OCI-LY1 (cell line): ENCODE measurements at regions not wholly inside any gene's neighbourhood (a gene's known extent, or its start where the extent isn't known, plus 50 kb on each side); places are given as distances from the start of the nearest gene placed in this dataset.

Experiments
- H2AFZ ChIP-seq: fragments of 200-600 bp; sonication (generic), shearing (Covaris generic); 2 replicates; pipeline ENCODE4 v1.6.0; 2014; ENCODE audit warnings: antibody characterized with exemption, mild to moderate bottlenecking, low read length
- H3F3A ChIP-seq: fragments of 200-600 bp; sonication (generic), shearing (Covaris generic); 2 replicates; pipeline ENCODE4 v1.6.0; 2014; ENCODE audit warnings: mild to moderate bottlenecking, antibody characterized with exemption, low read length, moderate library complexity; ENCODE audit not compliant: insufficient read depth
- H3K27ac ChIP-seq: fragments of 200-600 bp; sonication (generic); 2 replicates; pipeline ENCODE4 v1.5.1; 2014; ENCODE audit warnings: low read length, mixed run types, mild to moderate bottlenecking, low read depth; ENCODE audit not compliant: poor library complexity, severe bottlenecking
- H3K27me3 ChIP-seq: fragments of 200-600 bp; sonication (generic); 2 replicates; pipeline ENCODE4 v1.6.0; 2014; ENCODE audit warnings: antibody characterized with exemption, mild to moderate bottlenecking, low read length, moderate library complexity; ENCODE audit not compliant: insufficient read depth
- H3K36me3 ChIP-seq: fragments of 200-600 bp; sonication (generic); 2 replicates; pipeline ENCODE4 v1.6.1; 2014; ENCODE audit warnings: mild to moderate bottlenecking, antibody characterized with exemption, low read length, moderate library complexity, mixed read lengths; ENCODE audit not compliant: insufficient read depth
- H3K4me1 ChIP-seq: fragments of 200-600 bp; sonication (generic); 2 replicates; pipeline ENCODE4 v1.5.1; 2014; ENCODE audit warnings: mild to moderate bottlenecking, low read length, moderate library complexity; ENCODE audit not compliant: insufficient read depth, severe bottlenecking
- H3K4me2 ChIP-seq: fragments of 200-600 bp; sonication (generic), shearing (Covaris generic); 2 replicates; pipeline ENCODE4 v1.6.1; 2014; ENCODE audit warnings: low read length
- H3K4me3 ChIP-seq: fragments of 200-600 bp; sonication (generic); 2 replicates; pipeline ENCODE4 v1.5.1; 2014; ENCODE audit warnings: low read length, low read depth, mild to moderate bottlenecking, mixed read lengths; ENCODE audit not compliant: poor library complexity, severe bottlenecking
- H3K79me2 ChIP-seq: fragments of 200-600 bp; shearing (Covaris generic); 2 replicates; pipeline ENCODE4 v1.6.1; 2016; ENCODE audit warnings: mixed run types, low read length, mixed read lengths; ENCODE audit not compliant: insufficient read depth
- H3K9ac ChIP-seq: fragments of 200-600 bp; sonication (generic), shearing (Covaris generic); 2 replicates; pipeline ENCODE4 v1.6.1; 2014; ENCODE audit warnings: mild to moderate bottlenecking, low read length, mixed read lengths
- H3K9me2 ChIP-seq: fragments of 200-600 bp; sonication (generic), shearing (Covaris generic); 2 replicates; pipeline ENCODE4 v1.6.1; 2014; ENCODE audit warnings: low read depth, mild to moderate bottlenecking, low read length, mixed read lengths
- H3K9me3 ChIP-seq: fragments of 200-600 bp; shearing (Covaris generic); 2 replicates; pipeline ENCODE4 v1.6.1; 2014; ENCODE audit warnings: low read length, mixed read lengths
- H4K20me1 ChIP-seq: fragments of 200-600 bp; sonication (generic), shearing (Covaris generic); 2 replicates; pipeline ENCODE4 v1.6.0; 2016; ENCODE audit warnings: mild to moderate bottlenecking, low read length; ENCODE audit not compliant: insufficient read depth
- CTCF ChIP-seq: fragments of 200-600 bp; sonication (generic), shearing (Covaris generic); IDR thresholded peaks from 2 replicates; pipeline ENCODE4 v1.5.1; 2017; ENCODE audit warnings: mild to moderate bottlenecking, antibody characterized with exemption, low read length, moderate library complexity, mixed read lengths
- EZH2 ChIP-seq: fragments of 200-600 bp; sonication (generic), shearing (Covaris generic); IDR thresholded peaks from 2 replicates; pipeline ENCODE4 v1.8.0; 2017; ENCODE audit warnings: borderline replicate concordance, mixed run types, mild to moderate bottlenecking, antibody characterized with exemption, low read length, moderate library complexity, mixed read lengths

GRCh38 chr18:49672853-49673252 lies 111.0 kb downstream of the LIPG start:
- Histone ChIP-seq H3K79me2 (no peaks in the 10 kb centered on the region), H3K9me3 (no peaks in the 10 kb centered on the region), H3K4me1 (no peaks in the 10 kb centered on the region), H3K9ac (no peak overlapping the region), H3K27ac (no peak overlapping the region), H3F3A (no peaks in the 10 kb centered on the region), H3K9me2 (no peaks in the 10 kb centered on the region), H2AFZ (no peak overlapping the region), H3K4me2 (no peak overlapping the region), H3K4me3 (no peak overlapping the region), H4K20me1 (no peaks in the 10 kb centered on the region), H3K36me3 (no peaks in the 10 kb centered on the region), H3K27me3 (no peaks in the 10 kb centered on the region)
- no peak for TF ChIP-seq CTCF
- TF ChIP-seq EZH2, result no peak

- no peaks in the 10 kb centered on the region for H3K9me3 ChIP-seq
- H3K27me3 ChIP-seq, result no peaks in the 10 kb centered on the region
- H4K20me1 ChIP-seq, result no peaks in the 10 kb centered on the region
- H3K4me1 ChIP-seq, result no peaks in the 10 kb centered on the region
- TF ChIP-seq EZH2, result no peak
- TF ChIP-seq CTCF, result no peak
- H3K9ac ChIP-seq, result no peak overlapping the region
- H3F3A ChIP-seq, result no peaks in the 10 kb centered on the region
- H3K27ac ChIP-seq, result no peak overlapping the region
- H3K9me2 ChIP-seq, result no peaks in the 10 kb centered on the region
- no peak overlapping the region for H3K4me3 ChIP-seq
- H2AFZ ChIP-seq, result no peak overlapping the region
- no peak overlapping the region for H3K4me2 ChIP-seq
- no peaks in the 10 kb centered on the region for H3K79me2 ChIP-seq
- H3K36me3 ChIP-seq, result no peaks in the 10 kb centered on the region
Measured at GRCh38 chr18:49669403-49669802, 107.5 kb downstream of the LIPG start.

- 0 out of 2 replicates have a peak, but pooled peaks cover under 1% of the 10 kb centered on the region for H3K27me3 ChIP-seq
- no peak overlapping the region for H3K4me2 ChIP-seq
- no peaks in the 10 kb centered on the region for H3F3A ChIP-seq
- no peaks in the 10 kb centered on the region for H3K9me3 ChIP-seq
- H2AFZ ChIP-seq, result no peak overlapping the region
- H3K36me3 ChIP-seq, result no peaks in the 10 kb centered on the region
- no peak for TF ChIP-seq CTCF
- TF ChIP-seq EZH2, result no peak
- no peaks in the 10 kb centered on the region for H3K4me1 ChIP-seq
- no peaks in the 10 kb centered on the region for H3K79me2 ChIP-seq
- H3K9me2 ChIP-seq, result no peaks in the 10 kb centered on the region
- H3K27ac ChIP-seq, result no peak overlapping the region
- H3K9ac ChIP-seq, result no peak overlapping the region
- H4K20me1 ChIP-seq, result no peaks in the 10 kb centered on the region
- no peak overlapping the region for H3K4me3 ChIP-seq
Measured at GRCh38 chr18:49668574-49669275, 106.9 kb downstream of the LIPG start.
